ENCODE measurements at regions not wholly inside any gene's neighbourhood (a gene's known extent, or its start where the extent isn't known, plus 50 kb on each side); places are given as distances from the start of the nearest gene placed in this dataset.

- TF ChIP-seq EZH2 (IDR thresholded peaks at IDR 0.05; ENCODE audit: low read depth, unreplicated experiment) = no peak
- TF ChIP-seq, protein P1, sequence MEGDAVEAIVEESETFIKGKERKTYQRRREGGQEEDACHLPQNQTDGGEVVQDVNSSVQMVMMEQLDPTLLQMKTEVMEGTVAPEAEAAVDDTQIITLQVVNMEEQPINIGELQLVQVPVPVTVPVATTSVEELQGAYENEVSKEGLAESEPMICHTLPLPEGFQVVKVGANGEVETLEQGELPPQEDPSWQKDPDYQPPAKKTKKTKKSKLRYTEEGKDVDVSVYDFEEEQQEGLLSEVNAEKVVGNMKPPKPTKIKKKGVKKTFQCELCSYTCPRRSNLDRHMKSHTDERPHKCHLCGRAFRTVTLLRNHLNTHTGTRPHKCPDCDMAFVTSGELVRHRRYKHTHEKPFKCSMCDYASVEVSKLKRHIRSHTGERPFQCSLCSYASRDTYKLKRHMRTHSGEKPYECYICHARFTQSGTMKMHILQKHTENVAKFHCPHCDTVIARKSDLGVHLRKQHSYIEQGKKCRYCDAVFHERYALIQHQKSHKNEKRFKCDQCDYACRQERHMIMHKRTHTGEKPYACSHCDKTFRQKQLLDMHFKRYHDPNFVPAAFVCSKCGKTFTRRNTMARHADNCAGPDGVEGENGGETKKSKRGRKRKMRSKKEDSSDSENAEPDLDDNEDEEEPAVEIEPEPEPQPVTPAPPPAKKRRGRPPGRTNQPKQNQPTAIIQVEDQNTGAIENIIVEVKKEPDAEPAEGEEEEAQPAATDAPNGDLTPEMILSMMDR (conservative IDR thresholded peaks at IDR 0.05; ENCODE audit: low read depth in 2 of 2) = no peak
- no peak for TF ChIP-seq POLR2AphosphoS5 (IDR thresholded peaks at IDR 0.05; ENCODE audit: low read depth)
- no peak for TF ChIP-seq REST (IDR thresholded peaks at IDR 0.05; ENCODE audit: unreplicated experiment)
- no peak for TF ChIP-seq CREB1 (CRISPR knock-in tag; IDR thresholded peaks at IDR 0.05; ENCODE audit: low read depth)
- no peak for TF ChIP-seq EZH2phosphoT487 (IDR thresholded peaks at IDR 0.05; ENCODE audit: unreplicated experiment)
Measured at GRCh38 chr15:95091444-95091843, 860.1 kb downstream of the MCTP2 start.
